ENCODE measurements at regions not wholly inside any gene's neighbourhood (a gene's known extent, or its start where the extent isn't known, plus 50 kb on each side); places are given as distances from the start of the nearest gene placed in this dataset.
"Not testable (repeated sequence)": the region's sequence is repeated elsewhere in the genome, so short reads cannot be mapped to it uniquely, and the experiment has no call there.

- DNase-seq = peak in 2 of 3 experiments; percentile 6 to 39
Measured at GRCh38 chr3:1456781-1457311, 364.0 kb downstream of the CNTN6 start.

DNA sequence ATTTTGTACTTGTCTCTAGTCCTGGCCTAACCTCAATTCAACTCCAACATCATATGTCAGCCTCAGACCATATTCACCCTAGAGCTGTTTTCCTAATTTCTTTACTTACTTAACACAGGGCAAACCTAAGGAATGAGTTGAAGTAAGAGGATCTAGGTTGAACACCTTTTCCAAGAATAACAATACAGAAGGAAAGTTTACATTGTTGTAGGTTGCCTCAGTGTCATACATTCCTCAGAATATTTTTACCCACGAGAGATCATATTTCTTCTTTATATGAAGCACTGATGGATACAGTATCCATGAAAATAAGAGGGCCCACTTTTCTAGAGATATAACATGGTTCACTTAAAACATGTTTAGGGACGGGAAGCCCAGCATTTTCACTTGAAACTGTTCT lies 369.5 kb downstream of the CNTN6 start:
- DNase-seq = no peak

- DNase-seq = no peak
Measured at GRCh38 chr3:1462856-1463450, 370.1 kb downstream of the CNTN6 start.

- DNase-seq = not testable (repeated sequence)
Measured at GRCh38 chr3:1465091-1465490, 372.3 kb downstream of the CNTN6 start.

GRCh38 chr3:1468145-1468544 lies 375.3 kb downstream of the CNTN6 start:
- DNase-seq = no peak

DNA sequence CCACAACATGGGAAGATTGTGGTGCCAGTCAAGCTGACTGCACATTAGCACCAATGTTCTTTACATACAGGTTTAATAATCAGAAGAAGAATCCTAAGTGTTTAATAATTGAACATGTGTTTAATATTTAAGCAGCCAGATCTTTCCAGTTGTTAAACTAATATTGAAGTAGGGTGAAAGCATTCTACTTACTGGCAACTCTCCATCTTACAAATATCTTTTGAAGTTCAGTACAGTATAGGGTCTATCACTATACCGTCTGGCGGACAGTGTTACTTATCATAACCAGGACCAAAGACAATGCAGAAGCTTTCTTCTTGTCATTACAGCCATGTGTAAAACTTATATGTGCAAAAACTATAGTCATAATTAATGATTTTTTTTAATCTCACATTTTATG lies 376.4 kb downstream of the CNTN6 start:
- DNase-seq = no peak

- no peak for DNase-seq
Measured at GRCh38 chr3:1469687-1470086, 376.9 kb downstream of the CNTN6 start.

- DNase-seq = no peak
Measured at GRCh38 chr3:1477669-1478068, 384.8 kb downstream of the CNTN6 start.

DNA sequence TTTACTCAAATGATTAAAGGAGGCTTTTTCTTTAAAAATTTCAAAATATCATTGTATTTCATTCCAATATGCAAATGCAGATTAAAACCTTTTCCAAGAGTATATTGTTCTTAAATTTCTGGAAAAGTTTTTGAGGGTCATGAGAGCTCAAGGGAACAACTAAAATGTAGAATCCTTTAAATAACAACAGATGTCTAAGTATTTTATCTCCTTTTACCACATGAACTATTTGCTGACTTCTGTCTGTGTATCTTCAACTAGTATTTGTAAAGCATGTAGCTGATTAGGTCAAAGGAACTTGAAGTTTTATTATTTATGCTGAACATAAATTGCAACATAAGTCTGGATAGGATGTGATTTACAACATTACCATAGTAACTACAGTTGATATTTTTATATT lies 402.6 kb downstream of the CNTN6 start:
- DNase-seq = no peak

- DNase-seq = no peak
Measured at GRCh38 chr3:1499694-1500093, 406.9 kb downstream of the CNTN6 start.

- DNase-seq = peak in 1 of 3 experiments; percentile 6
Measured at GRCh38 chr3:1501406-1502115, 408.7 kb downstream of the CNTN6 start.

GRCh38 chr3:1506090-1506489 lies 413.3 kb downstream of the CNTN6 start:
- no peak for DNase-seq

GRCh38 chr3:1513662-1514061 lies 420.8 kb downstream of the CNTN6 start:
- DNase-seq = no peak

DNA sequence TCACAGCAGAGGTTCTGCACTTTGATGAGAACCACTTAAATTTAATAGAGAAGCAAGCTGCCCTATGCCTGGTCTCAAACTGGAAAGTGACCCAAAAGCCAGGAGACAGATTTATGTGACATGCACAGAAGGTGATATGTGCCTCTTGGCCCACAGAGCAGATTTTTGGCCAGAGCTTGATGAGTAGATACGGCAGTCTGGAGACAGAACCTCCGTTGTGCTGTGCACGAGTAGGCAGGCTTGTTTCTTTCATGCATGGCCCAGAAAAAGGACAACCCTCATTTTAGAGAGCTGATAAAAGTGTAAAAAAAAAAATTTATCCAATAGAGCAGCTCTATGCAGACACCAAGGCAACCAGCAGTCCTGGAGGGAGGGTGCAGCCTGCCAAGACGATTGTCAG lies 423.1 kb downstream of the CNTN6 start:
- no peak for DNase-seq

DNA sequence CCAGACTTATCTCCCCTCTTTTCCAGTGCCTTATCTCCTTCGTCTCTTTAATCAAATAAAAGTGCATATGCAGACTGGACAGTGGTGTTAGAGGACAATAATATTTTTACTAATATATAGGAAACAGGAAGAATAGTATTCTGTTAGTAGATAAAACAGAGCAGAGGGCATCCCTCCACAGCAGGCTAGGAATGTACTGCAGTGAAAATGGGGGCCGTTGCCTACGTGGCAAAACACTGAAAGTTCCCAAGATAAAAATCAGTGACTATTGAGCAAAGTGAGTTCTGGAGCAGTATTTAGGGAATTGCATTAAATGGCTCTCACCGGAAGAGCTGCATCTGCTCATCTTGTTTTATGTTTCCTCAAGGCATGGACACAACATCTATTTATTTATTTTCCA lies 435.0 kb downstream of the CNTN6 start:
- DNase-seq = no peak

GRCh38 chr3:1528621-1529020 lies 435.8 kb downstream of the CNTN6 start:
- DNase-seq = no peak

GRCh38 chr3:1529676-1530075 lies 436.9 kb downstream of the CNTN6 start:
- DNase-seq = no peak

GRCh38 chr3:1531981-1532380 lies 439.2 kb downstream of the CNTN6 start:
- no peak for DNase-seq

GRCh38 chr3:1532935-1533606 lies 440.2 kb downstream of the CNTN6 start:
- no peak for DNase-seq

GRCh38 chr3:1533763-1534162 lies 440.9 kb downstream of the CNTN6 start:
- no peak for DNase-seq

DNA sequence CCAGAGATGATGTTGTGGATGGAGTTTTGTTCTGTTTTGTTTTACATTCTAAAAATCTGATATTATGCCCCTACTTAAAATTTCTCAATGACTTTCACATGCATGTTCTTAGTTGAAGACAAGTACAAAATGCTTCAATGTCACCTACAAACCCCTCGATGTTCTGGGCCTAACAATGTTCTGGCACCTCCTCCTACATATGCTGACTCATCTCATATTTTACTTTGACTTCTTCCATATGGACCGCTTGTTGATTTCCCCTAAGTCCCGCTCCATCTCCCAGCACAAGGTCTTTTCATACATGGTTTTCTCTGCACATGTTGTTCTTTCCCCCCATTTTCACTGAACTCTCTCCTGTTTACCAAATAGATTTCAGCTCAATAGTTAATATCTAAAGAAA lies 441.4 kb downstream of the CNTN6 start:
- no peak for DNase-seq

GRCh38 chr3:1535361-1535760 lies 442.5 kb downstream of the CNTN6 start:
- DNase-seq = no peak

DNA sequence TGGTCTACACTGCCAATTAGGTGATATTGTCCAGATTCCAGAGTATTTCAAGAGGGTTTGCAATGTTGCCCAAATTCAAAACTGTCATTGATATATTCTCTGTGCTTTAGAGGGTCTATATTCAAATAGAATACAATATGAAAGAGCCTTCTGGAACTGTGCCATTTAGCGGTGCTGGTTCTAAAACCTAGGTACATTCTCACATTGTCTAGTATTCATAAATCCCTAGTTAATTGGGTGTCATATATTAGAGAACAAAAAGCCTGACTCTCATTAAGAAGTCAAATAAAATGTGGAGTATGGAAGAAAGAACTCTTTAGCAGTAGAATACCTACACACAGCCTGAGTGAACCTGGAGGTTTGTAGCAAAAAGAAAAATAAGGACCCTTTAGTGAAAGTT lies 447.9 kb downstream of the CNTN6 start:
- no peak for DNase-seq

- DNase-seq = no peak
Measured at GRCh38 chr3:1551741-1552140, 458.9 kb downstream of the CNTN6 start.

Measured in NCI-H1417 (cell line).